ENCODE measurements at regions not wholly inside any gene's neighbourhood (a gene's known extent, or its start where the extent isn't known, plus 50 kb on each side); places are given as distances from the start of the nearest gene placed in this dataset.

DNA sequence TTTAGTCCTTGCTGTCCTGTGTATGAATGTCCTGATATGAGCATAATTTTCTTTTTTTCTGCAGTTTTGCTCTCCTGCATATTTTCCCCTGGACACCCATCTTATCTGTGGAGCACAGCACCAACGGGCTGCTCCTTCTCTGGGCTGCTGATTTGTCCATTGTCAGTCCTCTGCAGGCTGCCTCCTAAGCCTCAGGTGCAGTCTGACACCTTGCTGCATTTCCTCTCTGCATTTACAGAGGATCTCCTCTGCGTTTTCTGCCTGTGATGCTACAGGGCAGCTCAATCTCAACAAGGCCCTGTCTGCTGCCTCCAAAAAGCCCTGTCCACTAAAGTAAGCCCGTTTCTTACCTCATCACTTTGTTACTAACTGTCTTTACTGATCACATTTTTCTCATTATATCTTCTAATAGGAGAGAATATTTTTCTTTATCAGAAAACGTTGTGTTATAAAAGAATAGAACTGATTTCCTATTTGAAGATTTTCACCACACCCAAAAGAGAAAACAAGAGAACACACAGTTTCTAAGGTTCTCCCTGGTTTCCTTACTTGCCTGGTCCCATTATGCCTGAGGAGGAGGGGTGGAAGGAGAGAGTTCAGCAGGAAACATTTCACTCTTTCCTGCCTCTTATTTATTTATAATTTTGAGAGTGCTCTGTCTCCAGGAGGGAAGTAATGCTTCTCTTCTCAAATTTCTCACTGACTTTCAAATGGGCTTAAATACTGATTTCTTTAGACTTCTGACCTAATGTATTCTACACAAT lies 65.6 kb upstream of the TDRD3 start:
- TF ChIP-seq TCF4 (CRISPR knock-in tag; IDR thresholded peaks at IDR 0.05; ENCODE audit: borderline replicate concordance): no peak
- TF ChIP-seq, protein P1, sequence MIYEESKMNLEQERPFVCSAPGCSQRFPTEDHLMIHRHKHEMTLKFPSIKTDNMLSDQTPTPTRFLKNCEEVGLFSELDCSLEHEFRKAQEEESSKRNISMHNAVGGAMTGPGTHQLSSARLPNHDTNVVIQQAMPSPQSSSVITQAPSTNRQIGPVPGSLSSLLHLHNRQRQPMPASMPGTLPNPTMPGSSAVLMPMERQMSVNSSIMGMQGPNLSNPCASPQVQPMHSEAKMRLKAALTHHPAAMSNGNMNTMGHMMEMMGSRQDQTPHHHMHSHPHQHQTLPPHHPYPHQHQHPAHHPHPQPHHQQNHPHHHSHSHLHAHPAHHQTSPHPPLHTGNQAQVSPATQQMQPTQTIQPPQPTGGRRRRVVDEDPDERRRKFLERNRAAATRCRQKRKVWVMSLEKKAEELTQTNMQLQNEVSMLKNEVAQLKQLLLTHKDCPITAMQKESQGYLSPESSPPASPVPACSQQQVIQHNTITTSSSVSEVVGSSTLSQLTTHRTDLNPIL (CRISPR knock-in tag; IDR thresholded peaks at IDR 0.05; ENCODE audit: low read depth): no peak
- TF ChIP-seq, protein P2, sequence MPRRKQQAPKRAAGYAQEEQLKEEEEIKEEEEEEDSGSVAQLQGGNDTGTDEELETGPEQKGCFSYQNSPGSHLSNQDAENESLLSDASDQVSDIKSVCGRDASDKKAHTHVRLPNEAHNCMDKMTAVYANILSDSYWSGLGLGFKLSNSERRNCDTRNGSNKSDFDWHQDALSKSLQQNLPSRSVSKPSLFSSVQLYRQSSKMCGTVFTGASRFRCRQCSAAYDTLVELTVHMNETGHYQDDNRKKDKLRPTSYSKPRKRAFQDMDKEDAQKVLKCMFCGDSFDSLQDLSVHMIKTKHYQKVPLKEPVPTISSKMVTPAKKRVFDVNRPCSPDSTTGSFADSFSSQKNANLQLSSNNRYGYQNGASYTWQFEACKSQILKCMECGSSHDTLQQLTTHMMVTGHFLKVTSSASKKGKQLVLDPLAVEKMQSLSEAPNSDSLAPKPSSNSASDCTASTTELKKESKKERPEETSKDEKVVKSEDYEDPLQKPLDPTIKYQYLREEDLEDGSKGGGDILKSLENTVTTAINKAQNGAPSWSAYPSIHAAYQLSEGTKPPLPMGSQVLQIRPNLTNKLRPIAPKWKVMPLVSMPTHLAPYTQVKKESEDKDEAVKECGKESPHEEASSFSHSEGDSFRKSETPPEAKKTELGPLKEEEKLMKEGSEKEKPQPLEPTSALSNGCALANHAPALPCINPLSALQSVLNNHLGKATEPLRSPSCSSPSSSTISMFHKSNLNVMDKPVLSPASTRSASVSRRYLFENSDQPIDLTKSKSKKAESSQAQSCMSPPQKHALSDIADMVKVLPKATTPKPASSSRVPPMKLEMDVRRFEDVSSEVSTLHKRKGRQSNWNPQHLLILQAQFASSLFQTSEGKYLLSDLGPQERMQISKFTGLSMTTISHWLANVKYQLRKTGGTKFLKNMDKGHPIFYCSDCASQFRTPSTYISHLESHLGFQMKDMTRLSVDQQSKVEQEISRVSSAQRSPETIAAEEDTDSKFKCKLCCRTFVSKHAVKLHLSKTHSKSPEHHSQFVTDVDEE (CRISPR knock-in tag; IDR thresholded peaks at IDR 0.05): no peak
- TF ChIP-seq, protein P3, sequence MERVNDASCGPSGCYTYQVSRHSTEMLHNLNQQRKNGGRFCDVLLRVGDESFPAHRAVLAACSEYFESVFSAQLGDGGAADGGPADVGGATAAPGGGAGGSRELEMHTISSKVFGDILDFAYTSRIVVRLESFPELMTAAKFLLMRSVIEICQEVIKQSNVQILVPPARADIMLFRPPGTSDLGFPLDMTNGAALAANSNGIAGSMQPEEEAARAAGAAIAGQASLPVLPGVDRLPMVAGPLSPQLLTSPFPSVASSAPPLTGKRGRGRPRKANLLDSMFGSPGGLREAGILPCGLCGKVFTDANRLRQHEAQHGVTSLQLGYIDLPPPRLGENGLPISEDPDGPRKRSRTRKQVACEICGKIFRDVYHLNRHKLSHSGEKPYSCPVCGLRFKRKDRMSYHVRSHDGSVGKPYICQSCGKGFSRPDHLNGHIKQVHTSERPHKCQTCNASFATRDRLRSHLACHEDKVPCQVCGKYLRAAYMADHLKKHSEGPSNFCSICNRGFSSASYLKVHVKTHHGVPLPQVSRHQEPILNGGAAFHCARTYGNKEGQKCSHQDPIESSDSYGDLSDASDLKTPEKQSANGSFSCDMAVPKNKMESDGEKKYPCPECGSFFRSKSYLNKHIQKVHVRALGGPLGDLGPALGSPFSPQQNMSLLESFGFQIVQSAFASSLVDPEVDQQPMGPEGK (CRISPR knock-in tag; IDR thresholded peaks at IDR 0.05; ENCODE audit: borderline replicate concordance): no peak
- TF ChIP-seq RARB (CRISPR knock-in tag; IDR thresholded peaks at IDR 0.05): no peak
- no peak for TF ChIP-seq BACH2 (CRISPR knock-in tag; IDR thresholded peaks at IDR 0.05; ENCODE audit: borderline replicate concordance)
- TF ChIP-seq ZC3H10 (CRISPR knock-in tag; IDR thresholded peaks at IDR 0.05): no peak
- no peak for TF ChIP-seq ZFP3 (CRISPR knock-in tag; IDR thresholded peaks at IDR 0.05)
- TF ChIP-seq SNAI2 (CRISPR knock-in tag; IDR thresholded peaks at IDR 0.05): no peak
- TF ChIP-seq ZFP30 (CRISPR knock-in tag; IDR thresholded peaks at IDR 0.05): no peak
- no peak for TF ChIP-seq ZNF8 (CRISPR knock-in tag; IDR thresholded peaks at IDR 0.05)
- ATAC-seq: no peak

DNA sequence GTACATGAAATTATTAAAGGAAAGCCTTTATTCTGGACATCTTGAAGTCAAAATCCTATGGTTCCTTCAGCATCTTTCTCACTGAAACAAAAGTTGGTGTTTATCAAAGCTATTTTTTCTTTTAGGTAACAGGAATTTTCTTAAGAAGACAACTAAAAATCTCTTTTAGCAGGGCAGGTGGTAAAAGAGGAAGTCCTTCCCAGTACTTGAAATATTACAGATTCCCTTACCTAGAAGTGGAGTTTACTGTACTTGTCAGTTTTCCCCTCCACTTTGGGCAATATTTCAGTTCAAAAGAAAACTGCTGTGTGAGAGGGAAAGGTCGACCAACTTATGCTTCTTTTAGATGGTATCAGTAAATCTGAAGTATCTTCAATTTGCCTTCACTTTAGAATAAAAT lies 64.3 kb upstream of the TDRD3 start:
- TF ChIP-seq, protein P4, sequence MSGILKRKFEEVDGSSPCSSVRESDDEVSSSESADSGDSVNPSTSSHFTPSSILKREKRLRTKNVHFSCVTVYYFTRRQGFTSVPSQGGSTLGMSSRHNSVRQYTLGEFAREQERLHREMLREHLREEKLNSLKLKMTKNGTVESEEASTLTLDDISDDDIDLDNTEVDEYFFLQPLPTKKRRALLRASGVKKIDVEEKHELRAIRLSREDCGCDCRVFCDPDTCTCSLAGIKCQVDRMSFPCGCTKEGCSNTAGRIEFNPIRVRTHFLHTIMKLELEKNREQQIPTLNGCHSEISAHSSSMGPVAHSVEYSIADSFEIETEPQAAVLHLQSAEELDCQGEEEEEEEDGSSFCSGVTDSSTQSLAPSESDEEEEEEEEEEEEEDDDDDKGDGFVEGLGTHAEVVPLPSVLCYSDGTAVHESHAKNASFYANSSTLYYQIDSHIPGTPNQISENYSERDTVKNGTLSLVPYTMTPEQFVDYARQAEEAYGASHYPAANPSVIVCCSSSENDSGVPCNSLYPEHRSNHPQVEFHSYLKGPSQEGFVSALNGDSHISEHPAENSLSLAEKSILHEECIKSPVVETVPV (CRISPR knock-in tag; IDR thresholded peaks at IDR 0.05): no peak
- TF ChIP-seq SNAI2 (CRISPR knock-in tag; IDR thresholded peaks at IDR 0.05) (no peak), ESRRG (CRISPR knock-in tag; IDR thresholded peaks at IDR 0.05) (no peak), ZNF70 (CRISPR knock-in tag; IDR thresholded peaks at IDR 0.05) (no peak), ZFP3 (CRISPR knock-in tag; IDR thresholded peaks at IDR 0.05) (no peak), TOX (CRISPR knock-in tag; IDR thresholded peaks at IDR 0.05; ENCODE audit: borderline replicate concordance) (no peak), PPARA (CRISPR knock-in tag; IDR thresholded peaks at IDR 0.05; ENCODE audit: borderline replicate concordance) (no peak), ISL1 (CRISPR knock-in tag; IDR thresholded peaks at IDR 0.05) (no peak), BACH2 (CRISPR knock-in tag; IDR thresholded peaks at IDR 0.05; ENCODE audit: borderline replicate concordance) (no peak)
- TF ChIP-seq, protein P2 (CRISPR knock-in tag; IDR thresholded peaks at IDR 0.05): no peak
- TF ChIP-seq, protein P5, sequence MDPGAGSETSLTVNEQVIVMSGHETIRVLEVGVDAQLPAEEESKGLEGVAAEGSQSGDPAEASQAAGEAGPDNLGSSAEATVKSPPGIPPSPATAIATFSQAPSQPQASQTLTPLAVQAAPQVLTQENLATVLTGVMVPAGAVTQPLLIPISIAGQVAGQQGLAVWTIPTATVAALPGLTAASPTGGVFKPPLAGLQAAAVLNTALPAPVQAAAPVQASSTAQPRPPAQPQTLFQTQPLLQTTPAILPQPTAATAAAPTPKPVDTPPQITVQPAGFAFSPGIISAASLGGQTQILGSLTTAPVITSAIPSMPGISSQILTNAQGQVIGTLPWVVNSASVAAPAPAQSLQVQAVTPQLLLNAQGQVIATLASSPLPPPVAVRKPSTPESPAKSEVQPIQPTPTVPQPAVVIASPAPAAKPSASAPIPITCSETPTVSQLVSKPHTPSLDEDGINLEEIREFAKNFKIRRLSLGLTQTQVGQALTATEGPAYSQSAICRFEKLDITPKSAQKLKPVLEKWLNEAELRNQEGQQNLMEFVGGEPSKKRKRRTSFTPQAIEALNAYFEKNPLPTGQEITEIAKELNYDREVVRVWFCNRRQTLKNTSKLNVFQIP (CRISPR knock-in tag; IDR thresholded peaks at IDR 0.05; ENCODE audit: borderline replicate concordance, low read depth): no peak
- ATAC-seq: no peak
